ENCODE measurements at regions not wholly inside any gene's neighbourhood (a gene's known extent, or its start where the extent isn't known, plus 50 kb on each side); places are given as distances from the start of the nearest gene placed in this dataset.

GRCh38 chr3:109851854-109852253, 514.5 kb upstream of the DPPA4 start:
- Histone ChIP-seq H3K4me2 (no peak overlapping the region), H3K36me3 (replicated peaks; ENCODE audit: insufficient read depth, low read depth) (no peaks in the 10 kb centered on the region), H3K4me1 (ENCODE audit: insufficient read depth) (no peaks in the 10 kb centered on the region), H3K27ac (no peak overlapping the region), H3K9me3 (ENCODE audit: low read depth) (peaks cover 14% of the 10 kb centered on the region), H3K9me2 (replicated peaks; ENCODE audit: insufficient read depth) (no peaks in the 10 kb centered on the region), H3K27me3 (no peaks in the 10 kb centered on the region), H3K4me3 (no peak overlapping the region), H2AFZ (no peak overlapping the region), H4K20me1 (ENCODE audit: insufficient read depth, poor library complexity, severe bottlenecking) (no peaks in the 10 kb centered on the region), H3K79me2 (no peaks in the 10 kb centered on the region)
- DNase-seq (ENCODE audit: low spot score) = no peak
- 97% methylated on average over 1 of the region's 1 CpG for WGBS (ENCODE audit: low lambda C conversion rate, missing lambda C conversion rate)
- TF ChIP-seq, protein P1, sequence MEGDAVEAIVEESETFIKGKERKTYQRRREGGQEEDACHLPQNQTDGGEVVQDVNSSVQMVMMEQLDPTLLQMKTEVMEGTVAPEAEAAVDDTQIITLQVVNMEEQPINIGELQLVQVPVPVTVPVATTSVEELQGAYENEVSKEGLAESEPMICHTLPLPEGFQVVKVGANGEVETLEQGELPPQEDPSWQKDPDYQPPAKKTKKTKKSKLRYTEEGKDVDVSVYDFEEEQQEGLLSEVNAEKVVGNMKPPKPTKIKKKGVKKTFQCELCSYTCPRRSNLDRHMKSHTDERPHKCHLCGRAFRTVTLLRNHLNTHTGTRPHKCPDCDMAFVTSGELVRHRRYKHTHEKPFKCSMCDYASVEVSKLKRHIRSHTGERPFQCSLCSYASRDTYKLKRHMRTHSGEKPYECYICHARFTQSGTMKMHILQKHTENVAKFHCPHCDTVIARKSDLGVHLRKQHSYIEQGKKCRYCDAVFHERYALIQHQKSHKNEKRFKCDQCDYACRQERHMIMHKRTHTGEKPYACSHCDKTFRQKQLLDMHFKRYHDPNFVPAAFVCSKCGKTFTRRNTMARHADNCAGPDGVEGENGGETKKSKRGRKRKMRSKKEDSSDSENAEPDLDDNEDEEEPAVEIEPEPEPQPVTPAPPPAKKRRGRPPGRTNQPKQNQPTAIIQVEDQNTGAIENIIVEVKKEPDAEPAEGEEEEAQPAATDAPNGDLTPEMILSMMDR (IDR thresholded peaks at IDR 0.05; ENCODE audit: poor library complexity) = no peak
- TF ChIP-seq EZH2 (IDR thresholded peaks at IDR 0.05; ENCODE audit: borderline replicate concordance) = no peak
- TF ChIP-seq EZH2phosphoT487 (IDR thresholded peaks at IDR 0.05; ENCODE audit: low read depth, severe bottlenecking, unreplicated experiment) = no peak

DNA sequence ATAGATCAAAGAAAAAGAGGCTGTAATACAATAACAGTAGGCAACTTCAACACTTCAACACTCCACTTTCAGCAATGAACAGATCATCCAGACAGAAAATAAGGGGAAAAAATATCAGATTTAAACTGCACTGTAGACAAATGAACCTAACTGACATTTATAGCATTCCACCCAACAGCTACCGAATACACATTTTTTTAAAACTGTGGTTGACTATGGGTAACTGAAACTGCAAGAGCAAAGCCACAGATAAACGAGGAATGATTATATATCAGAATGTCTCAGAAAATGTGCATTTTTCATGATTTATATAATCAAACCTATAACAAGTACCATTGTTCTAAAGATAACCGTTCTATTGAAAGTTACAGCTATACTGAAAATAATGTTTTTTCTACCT, 514.9 kb upstream of the DPPA4 start:
- no peaks in the 10 kb centered on the region for H3K27me3 ChIP-seq
- H3K4me1 ChIP-seq (ENCODE audit: insufficient read depth) = no peaks in the 10 kb centered on the region
- H3K9me3 ChIP-seq (ENCODE audit: low read depth) = peaks cover 14% of the 10 kb centered on the region
- no peaks in the 10 kb centered on the region for H4K20me1 ChIP-seq (ENCODE audit: insufficient read depth, poor library complexity, severe bottlenecking)
- no peak overlapping the region for H3K4me2 ChIP-seq
- no peak overlapping the region for H3K27ac ChIP-seq
- no peak overlapping the region for H2AFZ ChIP-seq
- H3K36me3 ChIP-seq (replicated peaks; ENCODE audit: insufficient read depth, low read depth) = no peaks in the 10 kb centered on the region
- no peaks in the 10 kb centered on the region for H3K79me2 ChIP-seq
- H3K4me3 ChIP-seq = no peak overlapping the region
- no peaks in the 10 kb centered on the region for H3K9me2 ChIP-seq (replicated peaks; ENCODE audit: insufficient read depth)
- WGBS (ENCODE audit: low lambda C conversion rate, missing lambda C conversion rate) = 76% methylated on average over 3 of the region's 3 CpGs
- TF ChIP-seq, protein P1 (IDR thresholded peaks at IDR 0.05; ENCODE audit: poor library complexity) = no peak
- TF ChIP-seq EZH2phosphoT487 (IDR thresholded peaks at IDR 0.05; ENCODE audit: low read depth, severe bottlenecking, unreplicated experiment) = no peak
- TF ChIP-seq EZH2 (IDR thresholded peaks at IDR 0.05; ENCODE audit: borderline replicate concordance) = no peak
- no peak for DNase-seq (ENCODE audit: low spot score)

DNA sequence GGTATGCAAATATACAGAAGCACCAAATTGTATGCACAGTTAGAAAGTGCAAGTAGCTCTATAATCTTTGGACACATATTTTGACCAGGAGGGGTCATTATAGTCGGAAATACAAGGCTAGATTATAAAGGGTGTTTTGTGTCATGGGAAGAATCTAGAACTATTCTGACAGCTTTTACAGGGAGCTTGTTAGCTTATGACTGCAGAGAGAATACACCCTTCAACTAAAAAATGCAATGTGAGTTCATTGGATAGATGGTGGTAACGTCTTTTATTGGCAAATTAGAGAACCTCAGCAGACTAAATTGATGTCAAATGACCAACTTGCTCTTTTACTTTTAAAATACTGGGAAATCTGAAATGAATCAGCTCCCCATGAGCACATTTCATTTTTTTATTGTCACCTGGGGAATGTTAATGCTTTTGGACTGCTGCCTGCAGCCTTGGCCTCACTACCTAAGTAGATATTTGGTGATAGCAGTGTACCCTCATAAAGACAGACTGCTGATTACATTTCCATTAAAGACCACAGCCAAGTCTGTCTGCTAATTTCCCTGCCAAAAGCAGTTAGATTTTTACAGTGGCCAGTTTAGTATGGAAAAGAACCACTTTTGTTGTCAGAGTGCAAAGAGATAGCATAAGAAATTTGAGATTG, 515.9 kb upstream of the DPPA4 start:
- no peak overlapping the region for H3K4me2 ChIP-seq
- H3K4me1 ChIP-seq (ENCODE audit: insufficient read depth) = no peaks in the 10 kb centered on the region
- no peaks in the 10 kb centered on the region for H3K9me2 ChIP-seq (replicated peaks; ENCODE audit: insufficient read depth)
- peaks cover 14% of the 10 kb centered on the region for H3K9me3 ChIP-seq (ENCODE audit: low read depth)
- 44% methylated on average over 2 of the region's 2 CpGs for WGBS (ENCODE audit: low lambda C conversion rate, missing lambda C conversion rate)
- H3K4me3 ChIP-seq = no peak overlapping the region
- no peak overlapping the region for H2AFZ ChIP-seq
- no peaks in the 10 kb centered on the region for H3K36me3 ChIP-seq (replicated peaks; ENCODE audit: insufficient read depth, low read depth)
- TF ChIP-seq, protein P1 (IDR thresholded peaks at IDR 0.05; ENCODE audit: poor library complexity) = no peak
- TF ChIP-seq EZH2 (IDR thresholded peaks at IDR 0.05; ENCODE audit: borderline replicate concordance) (no peak), EZH2phosphoT487 (IDR thresholded peaks at IDR 0.05; ENCODE audit: low read depth, severe bottlenecking, unreplicated experiment) (no peak)
- no peak overlapping the region for H3K27ac ChIP-seq
- no peaks in the 10 kb centered on the region for H3K79me2 ChIP-seq
- H3K27me3 ChIP-seq = no peaks in the 10 kb centered on the region
- no peak for DNase-seq (ENCODE audit: low spot score)
- H4K20me1 ChIP-seq (ENCODE audit: insufficient read depth, poor library complexity, severe bottlenecking) = no peaks in the 10 kb centered on the region
